Neural cell (in vitro differentiated cells): ENCODE measurements at regions not wholly inside any gene's neighbourhood (a gene's known extent, or its start where the extent isn't known, plus 50 kb on each side); places are given as distances from the start of the nearest gene placed in this dataset.

Experiments
- H2AFZ ChIP-seq: fragments of 200-600, 300-800 bp; sonication (generic), shearing (Covaris generic); 2 replicates; pipeline ENCODE4 v1.6.0; 2014; ENCODE audit warnings: low read depth, mild to moderate bottlenecking, antibody characterized with exemption, low read length, moderate library complexity
- H3F3A ChIP-seq: fragments of 200-600 bp; shearing (Covaris generic); 2 replicates; pipeline ENCODE4 v1.6.1; 2016; ENCODE audit warnings: mild to moderate bottlenecking, moderate library complexity, mixed read lengths, antibody characterized with exemption, low read length; ENCODE audit not compliant: insufficient read depth, poor library complexity, severe bottlenecking
- H3K27ac ChIP-seq: fragments of 200-600, 300-800 bp; sonication (generic), shearing (Covaris generic); 2 replicates; pipeline ENCODE4 v1.5.1; 2014; ENCODE audit warnings: mild to moderate bottlenecking, low read length, moderate library complexity
- H3K27me3 ChIP-seq: fragments of 300-800, 200-600 bp; sonication (generic), shearing (Covaris generic); 2 replicates; pipeline ENCODE4 v1.6.0; 2014; ENCODE audit warnings: mild to moderate bottlenecking, low read depth, low read length, moderate library complexity; ENCODE audit not compliant: insufficient read depth
- H3K36me3 ChIP-seq: fragments of 300-800, 200-600 bp; sonication (generic), shearing (Covaris generic); 2 replicates; pipeline ENCODE4 v1.5.1; 2014; ENCODE audit warnings: mild to moderate bottlenecking, antibody characterized with exemption, low read length, moderate library complexity; ENCODE audit not compliant: insufficient read depth
- H3K4me2 ChIP-seq: fragments of 300-800, 200-600 bp; sonication (generic), shearing (Covaris generic); 2 replicates; pipeline ENCODE4 v1.6.0; 2014; ENCODE audit warnings: mild to moderate bottlenecking, low read length
- H3K4me3 ChIP-seq: fragments of 300-800, 200-600 bp; sonication (generic), shearing (Covaris generic); 2 replicates; pipeline ENCODE4 v1.5.1; 2014; ENCODE audit warnings: mild to moderate bottlenecking, low read length, moderate library complexity
- H3K79me2 ChIP-seq: fragments of 200-600 bp; shearing (Covaris generic); replicated peaks from 2 replicates; pipeline ENCODE4 v1.6.0; 2014; ENCODE audit warnings: mild to moderate bottlenecking, low read length, moderate library complexity; ENCODE audit not compliant: insufficient read depth
- H3K9ac ChIP-seq: fragments of 300-800, 200-600 bp; sonication (generic), shearing (Covaris generic); 2 replicates; pipeline ENCODE4 v1.6.1; 2016; ENCODE audit warnings: mild to moderate bottlenecking, low read length, mixed read lengths
- H3K9me2 ChIP-seq: fragments of 200-600 bp; shearing (Covaris generic); 2 replicates; pipeline ENCODE4 v1.6.1; 2016; ENCODE audit warnings: mild to moderate bottlenecking, low read length, mixed read lengths; ENCODE audit not compliant: insufficient read depth
- H3K9me3 ChIP-seq: fragments of 200-600, 300-800 bp; sonication (generic), shearing (Covaris generic); 2 replicates; pipeline ENCODE4 v1.6.1; 2016; ENCODE audit warnings: mild to moderate bottlenecking, mixed run types, low read length, moderate library complexity, mixed read lengths
- H4K20me1 ChIP-seq: fragments of 200-600 bp; shearing (Covaris generic); 2 replicates; pipeline ENCODE4 v1.6.1; 2016; ENCODE audit warnings: mild to moderate bottlenecking, mixed run types; ENCODE audit not compliant: insufficient read depth
- CTCF ChIP-seq: fragments of 450-650 bp; IDR thresholded peaks from 2 replicates; pipeline ENCODE4 v1.5.1; 2014; ENCODE audit warnings: antibody characterized with exemption, mild to moderate bottlenecking, moderate library complexity; ENCODE audit not compliant: poor library complexity, severe bottlenecking
- EP300 ChIP-seq: fragments of 450-650 bp; conservative IDR thresholded peaks from 2 replicates; pipeline ENCODE4 v1.6.1; 2014; ENCODE audit warnings: antibody characterized with exemption, mild to moderate bottlenecking, moderate library complexity; ENCODE audit not compliant: poor library complexity, severe bottlenecking
- EZH2 ChIP-seq: fragments of 200-600, 300-800 bp; shearing (Covaris generic), sonication (generic); IDR thresholded peaks from 2 replicates; pipeline ENCODE4 v1.6.1; 2014; ENCODE audit warnings: antibody characterized with exemption, low read length, borderline replicate concordance, mild to moderate bottlenecking; ENCODE audit not compliant: insufficient read depth, poor library complexity, severe bottlenecking
- MXI1 ChIP-seq: fragments of 450-650 bp; conservative IDR thresholded peaks from 2 replicates; pipeline ENCODE4 v1.6.1; 2014; ENCODE audit warnings: antibody characterized with exemption, mild to moderate bottlenecking; ENCODE audit not compliant: poor library complexity, severe bottlenecking
- POLR2AphosphoS5 ChIP-seq: IDR thresholded peaks from 2 replicates; pipeline ENCODE4 v1.6.1; 2012
- RAD21 ChIP-seq: fragments of 450-650 bp; conservative IDR thresholded peaks from 2 replicates; pipeline ENCODE4 v1.6.1; 2014; ENCODE audit warnings: antibody characterized with exemption, mild to moderate bottlenecking, moderate library complexity
- REST ChIP-seq: IDR thresholded peaks from 2 replicates; pipeline ENCODE4 v1.6.1; 2012; ENCODE audit warnings: borderline replicate concordance
- SMC3 ChIP-seq: fragments of 450-650 bp; conservative IDR thresholded peaks from 2 replicates; pipeline ENCODE4 v1.6.1; 2014; ENCODE audit warnings: antibody characterized with exemption, mild to moderate bottlenecking, moderate library complexity; ENCODE audit not compliant: poor library complexity
- TAF1 ChIP-seq: IDR thresholded peaks from 2 replicates; pipeline ENCODE4 v1.6.1; 2012; ENCODE audit warnings: low read depth

- Histone ChIP-seq H4K20me1 (no peaks in the 10 kb centered on the region), H3K9me2 (no peaks in the 10 kb centered on the region), H3K9me3 (no peaks in the 10 kb centered on the region), H3K9ac (no peak overlapping the region), H3K4me2 (no peak overlapping the region), H2AFZ (no peak overlapping the region), H3K79me2 (no peaks in the 10 kb centered on the region), H3K27me3 (no peaks in the 10 kb centered on the region), H3K27ac (no peak overlapping the region), H3K36me3 (no peaks in the 10 kb centered on the region), H3F3A (no peaks in the 10 kb centered on the region), H3K4me3 (no peak overlapping the region)
- TF ChIP-seq CTCF (peak; percentile 53), EP300 (no peak), EZH2 (no peak), SMC3 (peak; percentile 23)
Observed at GRCh38 chr4:162499478-162499877, 335.7 kb upstream of the FSTL5 start.

- Histone ChIP-seq H4K20me1 (no peaks in the 10 kb centered on the region), H3K4me3 (no peak overlapping the region), H3K36me3 (no peaks in the 10 kb centered on the region), H3K4me2 (no peak overlapping the region), H3K9ac (no peak overlapping the region), H3K9me2 (no peaks in the 10 kb centered on the region), H3K79me2 (no peaks in the 10 kb centered on the region), H3F3A (no peaks in the 10 kb centered on the region), H2AFZ (no peak overlapping the region), H3K27me3 (no peaks in the 10 kb centered on the region), H3K9me3 (no peaks in the 10 kb centered on the region), H3K27ac (no peak overlapping the region)
- TF ChIP-seq RAD21 (no peak), CTCF (no peak), MXI1 (no peak), EZH2 (no peak), SMC3 (no peak), REST (no peak), TAF1 (no peak), POLR2AphosphoS5 (no peak), EP300 (no peak)
Observed at GRCh38 chr4:162498168-162498567, 334.4 kb upstream of the FSTL5 start.
